AG04449 (cell line): ENCODE measurements at regions not wholly inside any gene's neighbourhood (a gene's known extent, or its start where the extent isn't known, plus 50 kb on each side); places are given as distances from the start of the nearest gene placed in this dataset.
A peak's percentile ranks its signal among the peaks of the same experiment; 100 is the strongest.

Experiments
- CTCF ChIA-PET: fragments of 350-600 bp; formaldehyde crosslinking; extraction: SDS; loops from one replicate; lab custom pipeline; 2021; ENCODE audit warnings: antibody characterized with exemption; lab: Yijun Ruan, JAX
- POLR2A ChIA-PET: fragments of 400-600, 350-600 bp; formaldehyde crosslinking; extraction: SDS; loops from one replicate; lab custom pipeline; 2020; ENCODE audit warnings: antibody characterized with exemption, inconsistent platforms; lab: Yijun Ruan, JAX
- DNase-seq: peaks from one replicate; pipeline ENCODE4 v3.0.0-alpha.2; 2010; ENCODE audit warnings: low read depth, low spot score
- H3K4me3 ChIP-seq: 2 replicates; pipeline ENCODE4 v1.5.1; 2011; ENCODE audit warnings: low read depth, mild to moderate bottlenecking, control low read depth, low read length
- CTCF ChIP-seq: IDR thresholded peaks from one replicate; pipeline ENCODE4 v1.5.1; 2011; ENCODE audit warnings: mild to moderate bottlenecking, moderate library complexity, low read length, control low read depth, inconsistent platforms; ENCODE audit not compliant: insufficient read depth; ENCODE audit errors: missing control alignments

GRCh38 chr14:59123975-59124374, 64.5 kb upstream of the DAAM1 start:
- POLR2A ChIA-PET = no interaction called here
- H3K4me3 ChIP-seq = no peak overlapping the region
- TF ChIP-seq CTCF = peak; percentile 22
- DNase-seq = no peak
- CTCF ChIA-PET = interaction anchor here (0.6 to 17.3 kb wide), 27 partner anchors 11 to 622 kb away, joined by 3 to 443 read pairs (median 5); partner anchors contain the start of genes CCDC175 and DACT1

GRCh38 chr14:59125156-59125555, 63.3 kb upstream of the DAAM1 start:
- TF ChIP-seq CTCF = no peak
- ChIA-PET CTCF (interaction anchor here (0.8 to 17.3 kb wide), 31 partner anchors 9 to 628 kb away, joined by 3 to 443 read pairs (median 4); partner anchors contain the start of genes CCDC175, DACT1, JKAMP and L3HYPDH), POLR2A (interaction anchor here (0.7 kb wide), 1 partner anchor 24 kb away, joined by 3 read pairs; no protein-coding TSS in a partner anchor)
- DNase-seq = no peak
- no peak overlapping the region for H3K4me3 ChIP-seq

GRCh38 chr14:59126714-59127436, 61.6 kb upstream of the DAAM1 start:
- peak; percentile 62 for TF ChIP-seq CTCF
- ChIA-PET POLR2A (no interaction called here), CTCF (interaction anchor here (0.7 to 17.3 kb wide), 23 partner anchors 9 to 625 kb away, joined by 3 to 443 read pairs (median 3); partner anchors contain the start of genes CCDC175, DAAM1 and DACT1)
- no peak for DNase-seq
- no peak overlapping the region for H3K4me3 ChIP-seq

- no peak for TF ChIP-seq CTCF
- ChIA-PET POLR2A (no interaction called here), CTCF (interaction anchor here (0.8 to 17.3 kb wide), 16 partner anchors 9 to 626 kb away, joined by 3 to 443 read pairs (median 4); partner anchors contain the start of genes DAAM1 and DACT1)
- H3K4me3 ChIP-seq = no peak overlapping the region
- DNase-seq = no peak
Observed at GRCh38 chr14:59127437-59127732, 61.1 kb upstream of the DAAM1 start.

GRCh38 chr14:59130462-59130861, 58.0 kb upstream of the DAAM1 start:
- H3K4me3 ChIP-seq = no peak overlapping the region
- DNase-seq = no peak
- TF ChIP-seq CTCF = no peak
- ChIA-PET CTCF (interaction anchor here (0.9 to 17.3 kb wide), 6 partner anchors 8 to 312 kb away, joined by 3 to 443 read pairs (median 8); partner anchors contain the start of gene DAAM1), POLR2A (no interaction called here)
